B cell (primary cell): ENCODE measurements at regions not wholly inside any gene's neighbourhood (a gene's known extent, or its start where the extent isn't known, plus 50 kb on each side); places are given as distances from the start of the nearest gene placed in this dataset.
"Not testable (repeated sequence)": the region's sequence is repeated elsewhere in the genome, so short reads cannot be mapped to it uniquely, and the experiment has no call there.

Experiments
- ATAC-seq: fragments of 200-7000 bp; cut with Tn5 transposase; one replicate; pipeline ENCODE4 v1.10.0; 2021; ENCODE audit warnings: low read depth, mild to moderate bottlenecking, moderate number of reproducible peaks, moderate library complexity
- CTCF ChIA-PET: fragments of 350-600 bp; sonication (Branson Sonifier 250); formaldehyde crosslinking; loops from one replicate; lab custom pipeline; 2021; ENCODE audit warnings: antibody characterized with exemption, inconsistent platforms; lab: Charles Lee
- POLR2A ChIA-PET: fragments of 350-600 bp; sonication (Branson Sonifier 250); formaldehyde crosslinking; loops from one replicate; lab custom pipeline; 2021; ENCODE audit warnings: antibody characterized with exemption; lab: Charles Lee
- DNase-seq: peaks from one replicate; pipeline ENCODE4 v3.0.0; 2013
- H2AFZ ChIP-seq: 2 replicates; pipeline ENCODE4 v1.6.1; 2012; ENCODE audit warnings: mild to moderate bottlenecking, low read depth, low read length; ENCODE audit not compliant: insufficient read depth, poor library complexity, severe bottlenecking
- H3K27ac ChIP-seq, 2 donors: 1 replicate in 1 of 2; 2 replicates in 1 of 2; pipeline ENCODE4 v1.5.1; 2012 to 2013; ENCODE audit warnings: low read length in 2 of 2, mild to moderate bottlenecking in 2 of 2, moderate library complexity in 1 of 2
- H3K27me3 ChIP-seq, 4 experiments: fragments of 200-600 bp in 1 of 4; sonication (generic) in 1 of 4; replicated peaks in 1 of 4; 1 replicate in 2 of 4; 2 replicates in 2 of 4; pipeline versions ENCODE4 v1.6.1 to v1.7.0; 2013 to 2016; ENCODE audit warnings: low read length in 3 of 4, mild to moderate bottlenecking in 2 of 4, mixed read lengths in 1 of 4, moderate library complexity in 1 of 4; ENCODE audit not compliant: insufficient read depth in 4 of 4, control insufficient read depth in 3 of 4; ENCODE audit errors: control extremely low read depth in 1 of 4
- H3K36me3 ChIP-seq, 2 experiments: replicated peaks in 1 of 2; 1 replicate in 1 of 2; 2 replicates in 1 of 2; pipeline versions ENCODE4 v1.6.1 to v1.7.1; 2013; ENCODE audit warnings: low read length in 1 of 2; ENCODE audit not compliant: insufficient read depth in 2 of 2, control insufficient read depth in 1 of 2; ENCODE audit errors: control extremely low read depth in 1 of 2, extremely low read depth in 1 of 2
- H3K4me1 ChIP-seq, 2 donors: fragments of 200-600 bp in 1 of 2; sonication (generic) in 1 of 2; 1 replicate in 1 of 2; 2 replicates in 1 of 2; pipeline versions ENCODE4 v1.5.1 to v1.6.1; 2013 to 2017; ENCODE audit warnings: low read length in 2 of 2; ENCODE audit not compliant: control insufficient read depth in 2 of 2, insufficient read depth in 2 of 2
- H3K4me2 ChIP-seq: replicated peaks from 2 replicates; pipeline ENCODE3; 2012; ENCODE audit warnings: mild to moderate bottlenecking, low read depth, low read length; ENCODE audit not compliant: poor library complexity, severe bottlenecking
- H3K4me3 ChIP-seq, 5 experiments: fragments of 200-600 bp in 1 of 5; sonication (generic) in 1 of 5; 1 replicate in 3 of 5; 2 replicates in 2 of 5; pipeline versions ENCODE4 v1.5.1 to v1.7.0; 2011 to 2016; ENCODE audit warnings: low read length in 4 of 5, mild to moderate bottlenecking in 4 of 5, low read depth in 2 of 5, control low read depth in 1 of 5, moderate library complexity in 1 of 5; ENCODE audit not compliant: insufficient read depth in 1 of 5; ENCODE audit errors: control extremely low read depth in 1 of 5, extremely low read depth in 1 of 5
- H3K79me2 ChIP-seq: fragments of 200-600 bp; sonication (generic); one replicate; pipeline ENCODE4 v1.6.0; 2016; ENCODE audit warnings: low read length; ENCODE audit not compliant: control insufficient read depth, insufficient read depth
- H3K9ac ChIP-seq: fragments of 200-600 bp; sonication (generic); 2 replicates; pipeline ENCODE4 v1.6.1; 2017; ENCODE audit warnings: mild to moderate bottlenecking, low read length, moderate library complexity
- H3K9me3 ChIP-seq, 3 donors: one replicate each; pipeline versions ENCODE4 v1.6.1 to v1.7.1; 2013; ENCODE audit warnings: low read length in 2 of 3; ENCODE audit not compliant: control insufficient read depth in 2 of 3, insufficient read depth in 1 of 3; ENCODE audit errors: control extremely low read depth in 1 of 3
- H4K20me1 ChIP-seq: 2 replicates; pipeline ENCODE4 v1.6.0; 2012; ENCODE audit warnings: mild to moderate bottlenecking, low read length; ENCODE audit not compliant: insufficient read depth, control insufficient read depth, poor library complexity, severe bottlenecking
- H3K27ac Mint-ChIP-seq: one replicate; pipeline ENCODE4 v1.8.0; 2021; ENCODE audit warnings: mixed read lengths
- H3K27me3 Mint-ChIP-seq: one replicate; pipeline ENCODE4 v1.8.0; 2021; ENCODE audit warnings: mixed read lengths
- H3K4me1 Mint-ChIP-seq: one replicate; pipeline ENCODE4 v1.8.0; 2021; ENCODE audit warnings: mixed read lengths
- H3K4me3 Mint-ChIP-seq: one replicate; pipeline ENCODE4 v1.8.0; 2021; ENCODE audit warnings: mixed read lengths
- H3K9me3 Mint-ChIP-seq: one replicate; pipeline ENCODE4 v1.8.0; 2022; ENCODE audit warnings: mixed read lengths; ENCODE audit not compliant: insufficient read depth
- WGBS: methylation state at CpG from one replicate; pipeline ENCODE4 v1.1.5; 2013; ENCODE audit warnings: missing lambda C conversion rate; ENCODE audit not compliant: insufficient coverage; 5-methylcytosine and 5-hydroxymethylcytosine counted together
- intact Hi-C: fragments of 100-400 bp; cut with micrococcal nuclease; formaldehyde crosslinking; loops from one replicate; pipeline ENCODE4 v1.10.0; 2022

DNA sequence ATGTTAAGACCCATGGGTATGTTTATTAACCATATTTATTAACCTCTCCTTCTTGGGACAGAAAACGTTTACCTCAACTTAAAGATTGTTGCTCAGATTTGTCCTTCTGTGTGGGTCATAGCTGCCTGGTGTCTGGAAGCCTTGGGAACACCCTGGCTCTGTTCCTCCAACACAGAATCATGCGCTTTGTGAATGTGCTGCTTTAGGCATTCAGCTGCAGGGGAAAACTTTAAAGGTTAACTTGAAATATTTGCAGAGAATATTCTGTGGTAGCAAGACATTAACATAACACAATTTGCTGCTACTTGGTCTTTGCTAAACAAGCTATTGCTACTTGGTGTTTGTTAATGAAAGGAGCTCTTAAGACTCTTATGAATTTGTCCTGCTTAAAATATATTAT is 50.5 kb upstream of the THOC3 start:
- H3K4me1 Mint-ChIP-seq, H3K27ac Mint-ChIP-seq, H3K4me3 Mint-ChIP-seq, H3K36me3 ChIP-seq, H3K9me3 Mint-ChIP-seq, H3K4me2 ChIP-seq, H3K27me3 ChIP-seq, H3K9ac ChIP-seq, H3K9me3 ChIP-seq, intact Hi-C loops, H3K79me2 ChIP-seq, H3K27me3 Mint-ChIP-seq, CTCF ChIA-PET, H2AFZ ChIP-seq, POLR2A ChIA-PET, H4K20me1 ChIP-seq, DNase-seq, H3K27ac ChIP-seq, H3K4me1 ChIP-seq, H3K4me3 ChIP-seq, ATAC-seq: not testable (repeated sequence)
- no CpG with 5 or more reads among the region's 2 CpGs for WGBS

DNA sequence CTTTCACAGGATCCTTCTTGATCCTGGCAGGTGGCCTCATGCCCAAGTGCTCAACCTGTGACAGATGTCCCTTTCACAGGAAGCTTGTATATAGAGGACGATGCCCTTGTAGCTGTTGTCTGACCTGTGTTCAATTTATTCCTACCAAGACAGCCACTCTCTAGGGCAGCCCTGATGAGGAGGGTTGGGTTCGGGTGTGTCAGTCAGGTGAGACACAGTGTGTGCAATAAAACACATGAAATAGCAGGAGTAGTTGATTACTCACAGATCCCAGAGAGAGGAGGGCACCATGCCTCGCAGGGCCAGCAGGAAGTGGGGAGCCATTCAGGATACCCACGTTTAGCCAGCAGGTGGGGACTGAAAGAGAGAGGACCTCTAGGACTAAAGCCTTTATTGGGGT is 52.7 kb upstream of the THOC3 start:
- H3K36me3 ChIP-seq, H3K4me3 ChIP-seq, H3K9me3 ChIP-seq, H4K20me1 ChIP-seq, H3K27ac ChIP-seq, H3K27me3 Mint-ChIP-seq, H3K27me3 ChIP-seq, H2AFZ ChIP-seq, H3K9me3 Mint-ChIP-seq, H3K4me3 Mint-ChIP-seq, intact Hi-C loops, H3K9ac ChIP-seq, H3K79me2 ChIP-seq, CTCF ChIA-PET, H3K4me2 ChIP-seq, POLR2A ChIA-PET, ATAC-seq, DNase-seq, H3K4me1 ChIP-seq, H3K4me1 Mint-ChIP-seq, H3K27ac Mint-ChIP-seq: not testable (repeated sequence)
- WGBS = no CpG with 5 or more reads among the region's 4 CpGs

- H3K4me2 ChIP-seq, ATAC-seq, POLR2A ChIA-PET, H4K20me1 ChIP-seq, H3K9me3 ChIP-seq, intact Hi-C loops, H3K4me3 ChIP-seq, CTCF ChIA-PET, H3K4me1 Mint-ChIP-seq, H3K9me3 Mint-ChIP-seq, H3K79me2 ChIP-seq, DNase-seq, H3K27me3 ChIP-seq, H2AFZ ChIP-seq, H3K4me3 Mint-ChIP-seq, H3K27ac ChIP-seq, H3K27ac Mint-ChIP-seq, H3K4me1 ChIP-seq, H3K36me3 ChIP-seq, H3K9ac ChIP-seq, H3K27me3 Mint-ChIP-seq: not testable (repeated sequence)
- no CpG with 5 or more reads among the region's 5 CpGs for WGBS
Measured at GRCh38 chr5:176023535-176023934, 55.4 kb upstream of the THOC3 start.

GRCh38 chr5:176029445-176029844 is 61.3 kb upstream of the THOC3 start:
- POLR2A ChIA-PET, DNase-seq, H4K20me1 ChIP-seq, H3K27me3 ChIP-seq, H3K9ac ChIP-seq, H3K4me2 ChIP-seq, ATAC-seq, H2AFZ ChIP-seq, CTCF ChIA-PET, intact Hi-C loops, H3K4me3 Mint-ChIP-seq, H3K36me3 ChIP-seq, H3K4me1 ChIP-seq, H3K9me3 Mint-ChIP-seq, H3K4me1 Mint-ChIP-seq, H3K27me3 Mint-ChIP-seq, H3K79me2 ChIP-seq, H3K4me3 ChIP-seq, H3K9me3 ChIP-seq, H3K27ac Mint-ChIP-seq, H3K27ac ChIP-seq: not testable (repeated sequence)
- no CpG with 5 or more reads among the region's 7 CpGs for WGBS
